ENCODE measurements at regions not wholly inside any gene's neighbourhood (a gene's known extent, or its start where the extent isn't known, plus 50 kb on each side); places are given as distances from the start of the nearest gene placed in this dataset.

DNA sequence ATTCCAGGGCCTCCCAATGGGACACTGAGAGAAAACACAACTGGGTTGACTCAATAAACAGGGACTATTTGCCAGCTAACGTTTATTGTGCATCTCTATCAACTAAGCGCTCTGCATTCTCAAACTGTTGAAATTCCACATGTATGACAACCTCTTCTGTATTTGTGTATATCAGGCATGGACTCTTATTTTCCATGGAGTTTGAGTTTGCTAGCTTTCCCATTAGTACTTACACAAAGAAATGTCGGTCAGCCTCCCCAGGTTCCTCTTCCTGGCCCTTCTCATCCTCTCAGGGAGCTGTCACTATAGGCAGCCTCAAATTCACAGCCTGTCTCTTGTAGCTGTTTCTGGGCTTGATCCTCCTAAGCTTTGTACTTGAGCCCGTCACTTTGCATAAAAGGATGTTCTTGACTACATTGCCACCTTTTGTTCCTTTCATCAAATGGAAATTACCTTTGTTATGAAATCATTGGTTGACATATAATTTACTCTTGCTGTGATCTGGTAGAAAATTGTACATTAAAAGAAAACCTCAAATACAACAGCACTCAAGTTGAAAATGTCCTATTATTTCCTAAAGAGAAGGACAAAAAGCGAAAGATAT is 60.0 kb upstream of the NTPCR start:
- no peaks in the 10 kb centered on the region for H3K4me1 ChIP-seq
- no peaks in the 10 kb centered on the region for H3K9me3 ChIP-seq
- no peak overlapping the region for H3K4me3 ChIP-seq
- DNase-seq (no peak), ATAC-seq (no peak)
- no peak overlapping the region for H3K27ac ChIP-seq
- intact Hi-C loops (cut with DNase I): no loop called here
- 67% methylated on average over 5 of the region's 5 CpGs for WGBS (ENCODE audit: insufficient coverage, low coverage, low lambda C conversion rate, missing lambda C conversion rate)
- H3K27me3 ChIP-seq: no peaks in the 10 kb centered on the region
- no peak for TF ChIP-seq POLR2A (IDR thresholded peaks at IDR 0.05)
- TF ChIP-seq, protein P1, sequence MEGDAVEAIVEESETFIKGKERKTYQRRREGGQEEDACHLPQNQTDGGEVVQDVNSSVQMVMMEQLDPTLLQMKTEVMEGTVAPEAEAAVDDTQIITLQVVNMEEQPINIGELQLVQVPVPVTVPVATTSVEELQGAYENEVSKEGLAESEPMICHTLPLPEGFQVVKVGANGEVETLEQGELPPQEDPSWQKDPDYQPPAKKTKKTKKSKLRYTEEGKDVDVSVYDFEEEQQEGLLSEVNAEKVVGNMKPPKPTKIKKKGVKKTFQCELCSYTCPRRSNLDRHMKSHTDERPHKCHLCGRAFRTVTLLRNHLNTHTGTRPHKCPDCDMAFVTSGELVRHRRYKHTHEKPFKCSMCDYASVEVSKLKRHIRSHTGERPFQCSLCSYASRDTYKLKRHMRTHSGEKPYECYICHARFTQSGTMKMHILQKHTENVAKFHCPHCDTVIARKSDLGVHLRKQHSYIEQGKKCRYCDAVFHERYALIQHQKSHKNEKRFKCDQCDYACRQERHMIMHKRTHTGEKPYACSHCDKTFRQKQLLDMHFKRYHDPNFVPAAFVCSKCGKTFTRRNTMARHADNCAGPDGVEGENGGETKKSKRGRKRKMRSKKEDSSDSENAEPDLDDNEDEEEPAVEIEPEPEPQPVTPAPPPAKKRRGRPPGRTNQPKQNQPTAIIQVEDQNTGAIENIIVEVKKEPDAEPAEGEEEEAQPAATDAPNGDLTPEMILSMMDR (IDR thresholded peaks at IDR 0.05): no peak
- H3K36me3 ChIP-seq: no peaks in the 10 kb centered on the region

DNA sequence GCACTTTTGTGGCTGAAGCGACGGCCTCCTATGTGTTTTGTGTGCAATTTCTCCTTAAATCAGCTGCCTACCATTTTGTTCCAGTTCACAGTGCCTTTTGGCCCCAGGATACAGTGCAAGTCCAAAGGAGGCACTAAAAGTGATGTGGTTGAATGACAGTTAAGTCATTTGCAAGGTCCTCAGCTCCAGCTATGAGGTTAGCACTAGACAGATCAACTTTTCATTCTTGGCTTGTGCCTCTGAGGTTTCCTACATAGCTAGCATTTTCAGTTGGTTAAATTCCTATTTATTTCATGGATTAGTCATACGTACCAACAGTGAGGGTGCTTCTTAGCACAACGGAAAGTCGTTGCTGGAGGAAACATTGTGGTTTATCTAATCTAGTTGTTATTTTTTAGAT is 59.3 kb upstream of the NTPCR start:
- no peaks in the 10 kb centered on the region for H3K27me3 ChIP-seq
- DNase-seq: no peak
- H3K9me3 ChIP-seq: no peaks in the 10 kb centered on the region
- no peak overlapping the region for H3K27ac ChIP-seq
- intact Hi-C loops (cut with DNase I): no loop called here
- H3K4me3 ChIP-seq: no peak overlapping the region
- no peaks in the 10 kb centered on the region for H3K4me1 ChIP-seq
- H3K36me3 ChIP-seq: no peaks in the 10 kb centered on the region
- no peak for TF ChIP-seq POLR2A (IDR thresholded peaks at IDR 0.05)
- TF ChIP-seq, protein P1 (IDR thresholded peaks at IDR 0.05): no peak
- no peak for ATAC-seq
- 63% methylated on average over 5 of the region's 5 CpGs for WGBS (ENCODE audit: insufficient coverage, low coverage, low lambda C conversion rate, missing lambda C conversion rate)

DNA sequence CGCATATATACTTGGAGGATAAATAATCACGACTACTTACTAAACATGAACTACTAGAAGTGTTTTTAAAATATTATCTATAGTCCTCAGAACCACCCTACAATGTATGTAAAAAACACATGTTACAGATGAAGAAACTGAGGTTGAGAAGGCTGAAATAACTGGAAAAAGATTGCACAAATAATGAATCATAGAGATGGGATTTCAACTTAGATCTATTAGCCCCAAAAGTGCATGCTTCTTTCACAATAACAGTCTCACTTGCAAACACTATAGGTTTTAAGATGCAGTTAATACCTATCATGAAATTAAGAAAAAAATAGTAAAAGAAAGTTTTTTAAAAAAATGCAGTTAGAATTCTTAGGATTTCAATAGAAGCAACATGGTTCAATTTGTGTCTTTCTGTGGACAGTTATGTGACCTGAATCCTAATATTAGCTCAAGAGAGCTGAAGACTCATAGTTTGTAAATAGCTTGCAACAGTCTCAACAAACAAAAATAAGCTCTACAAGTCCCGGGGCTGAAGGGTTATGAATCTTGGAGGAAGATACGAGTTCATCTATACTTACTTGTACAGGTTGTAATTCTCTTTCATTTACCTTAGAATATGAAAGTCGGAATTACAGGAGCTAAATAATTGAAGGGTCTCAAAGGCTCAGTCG is 58.6 kb upstream of the NTPCR start:
- 70% methylated on average over 5 of the region's 6 CpGs for WGBS (ENCODE audit: insufficient coverage, low coverage, low lambda C conversion rate, missing lambda C conversion rate)
- TF ChIP-seq, protein P1 (IDR thresholded peaks at IDR 0.05): no peak
- TF ChIP-seq POLR2A (IDR thresholded peaks at IDR 0.05): no peak
- intact Hi-C loops (cut with DNase I): no loop called here

DNA sequence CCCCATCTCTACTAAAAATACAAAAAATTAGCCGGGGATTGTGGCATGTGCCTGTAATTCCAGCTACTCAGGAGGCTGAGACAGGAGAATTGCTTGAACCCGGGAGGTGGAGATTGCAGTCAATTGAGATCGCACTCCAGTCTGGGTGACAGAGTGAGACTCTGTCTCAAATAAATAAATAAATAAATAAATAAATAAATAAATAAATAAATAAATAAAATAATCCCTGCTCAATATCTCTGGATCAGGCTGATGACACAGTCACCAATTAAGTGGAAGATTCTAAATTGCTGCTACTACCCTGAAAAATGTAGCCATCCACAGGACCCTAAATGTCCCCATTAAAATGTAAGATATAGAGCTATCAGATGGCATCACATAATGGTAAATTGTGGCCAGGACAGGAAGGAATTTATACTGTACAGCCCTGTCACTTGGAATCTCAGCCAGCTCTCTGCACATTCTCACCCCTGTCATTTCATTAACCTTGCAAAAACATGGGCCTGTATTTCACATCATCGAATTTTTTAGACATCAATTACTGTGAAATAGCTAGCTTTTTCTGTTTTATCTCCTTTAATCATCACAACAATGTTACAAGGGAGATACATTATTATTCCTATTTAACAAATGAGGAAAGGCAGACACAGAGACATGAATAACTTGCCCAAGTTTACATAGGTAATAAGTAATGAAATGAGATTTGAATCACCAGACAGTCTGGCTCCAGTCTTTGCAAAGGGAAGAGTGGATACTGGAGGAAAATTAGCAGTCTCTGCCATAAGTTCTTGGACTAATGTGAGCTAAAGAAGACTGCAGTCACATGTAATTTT is 56.7 kb upstream of the NTPCR start:
- Histone ChIP-seq H3K9me3 (no peaks in the 10 kb centered on the region), H3K36me3 (no peaks in the 10 kb centered on the region), H3K27ac (no peak overlapping the region), H3K4me1 (no peaks in the 10 kb centered on the region), H3K27me3 (no peaks in the 10 kb centered on the region), H3K4me3 (no peak overlapping the region)
- intact Hi-C loops (cut with DNase I): no loop called here
- WGBS (ENCODE audit: insufficient coverage, low coverage, low lambda C conversion rate, missing lambda C conversion rate): 78% methylated on average over 4 of the region's 4 CpGs
- TF ChIP-seq, protein P1 (IDR thresholded peaks at IDR 0.05): no peak
- TF ChIP-seq POLR2A (IDR thresholded peaks at IDR 0.05): no peak
- no peak for DNase-seq
- ATAC-seq: no peak

More for the DNA sequence above, 58.6 kb upstream of the NTPCR start:
- Histone ChIP-seq H3K9me3 (no peaks in the 10 kb centered on the region), H3K36me3 (no peaks in the 10 kb centered on the region), H3K27ac (no peak overlapping the region), H3K27me3 (no peaks in the 10 kb centered on the region), H3K4me3 (no peak overlapping the region), H3K4me1 (no peaks in the 10 kb centered on the region)
- no peak for DNase-seq
- ATAC-seq: no peak
